ENCODE measurements at regions not wholly inside any gene's neighbourhood (a gene's known extent, or its start where the extent isn't known, plus 50 kb on each side); places are given as distances from the start of the nearest gene placed in this dataset.

DNA sequence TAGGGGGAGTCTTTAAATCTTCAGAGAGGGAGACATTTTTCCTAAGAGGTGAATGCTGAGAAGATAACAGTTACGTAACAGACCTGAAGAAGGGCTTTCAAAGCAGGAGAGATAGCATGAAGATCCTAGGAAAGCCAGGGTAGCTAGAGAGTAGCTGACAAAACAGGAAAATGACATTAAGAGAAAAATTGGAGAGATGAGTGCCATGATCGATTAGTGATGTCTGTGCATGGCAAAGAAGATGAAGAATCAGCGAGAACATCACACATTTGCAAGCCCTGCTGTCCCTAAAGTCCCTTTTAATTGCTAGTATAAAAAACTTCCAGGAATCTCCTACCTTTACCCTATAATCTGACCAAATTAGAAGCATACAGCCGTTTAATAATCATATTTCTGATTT lies 116.9 kb upstream of the PAX6 start:
- no peak for DNase-seq (ENCODE audit: low spot score)
- Mint-ChIP-seq H3K4me1 (ENCODE audit: unreplicated experiment) (no peaks in the 10 kb centered on the region), H3K4me3 (ENCODE audit: unreplicated experiment) (no peak overlapping the region), H3K27me3 (ENCODE audit: unreplicated experiment) (no peaks in the 10 kb centered on the region), H3K36me3 (ENCODE audit: low read depth, unreplicated experiment) (no peaks in the 10 kb centered on the region), H3K27ac (ENCODE audit: unreplicated experiment) (no peak overlapping the region), H3K9me3 (ENCODE audit: unreplicated experiment) (no peaks in the 10 kb centered on the region)
- TF ChIP-seq, protein P1, sequence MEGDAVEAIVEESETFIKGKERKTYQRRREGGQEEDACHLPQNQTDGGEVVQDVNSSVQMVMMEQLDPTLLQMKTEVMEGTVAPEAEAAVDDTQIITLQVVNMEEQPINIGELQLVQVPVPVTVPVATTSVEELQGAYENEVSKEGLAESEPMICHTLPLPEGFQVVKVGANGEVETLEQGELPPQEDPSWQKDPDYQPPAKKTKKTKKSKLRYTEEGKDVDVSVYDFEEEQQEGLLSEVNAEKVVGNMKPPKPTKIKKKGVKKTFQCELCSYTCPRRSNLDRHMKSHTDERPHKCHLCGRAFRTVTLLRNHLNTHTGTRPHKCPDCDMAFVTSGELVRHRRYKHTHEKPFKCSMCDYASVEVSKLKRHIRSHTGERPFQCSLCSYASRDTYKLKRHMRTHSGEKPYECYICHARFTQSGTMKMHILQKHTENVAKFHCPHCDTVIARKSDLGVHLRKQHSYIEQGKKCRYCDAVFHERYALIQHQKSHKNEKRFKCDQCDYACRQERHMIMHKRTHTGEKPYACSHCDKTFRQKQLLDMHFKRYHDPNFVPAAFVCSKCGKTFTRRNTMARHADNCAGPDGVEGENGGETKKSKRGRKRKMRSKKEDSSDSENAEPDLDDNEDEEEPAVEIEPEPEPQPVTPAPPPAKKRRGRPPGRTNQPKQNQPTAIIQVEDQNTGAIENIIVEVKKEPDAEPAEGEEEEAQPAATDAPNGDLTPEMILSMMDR (IDR thresholded peaks at IDR 0.05; ENCODE audit: unreplicated experiment): no peak

DNA sequence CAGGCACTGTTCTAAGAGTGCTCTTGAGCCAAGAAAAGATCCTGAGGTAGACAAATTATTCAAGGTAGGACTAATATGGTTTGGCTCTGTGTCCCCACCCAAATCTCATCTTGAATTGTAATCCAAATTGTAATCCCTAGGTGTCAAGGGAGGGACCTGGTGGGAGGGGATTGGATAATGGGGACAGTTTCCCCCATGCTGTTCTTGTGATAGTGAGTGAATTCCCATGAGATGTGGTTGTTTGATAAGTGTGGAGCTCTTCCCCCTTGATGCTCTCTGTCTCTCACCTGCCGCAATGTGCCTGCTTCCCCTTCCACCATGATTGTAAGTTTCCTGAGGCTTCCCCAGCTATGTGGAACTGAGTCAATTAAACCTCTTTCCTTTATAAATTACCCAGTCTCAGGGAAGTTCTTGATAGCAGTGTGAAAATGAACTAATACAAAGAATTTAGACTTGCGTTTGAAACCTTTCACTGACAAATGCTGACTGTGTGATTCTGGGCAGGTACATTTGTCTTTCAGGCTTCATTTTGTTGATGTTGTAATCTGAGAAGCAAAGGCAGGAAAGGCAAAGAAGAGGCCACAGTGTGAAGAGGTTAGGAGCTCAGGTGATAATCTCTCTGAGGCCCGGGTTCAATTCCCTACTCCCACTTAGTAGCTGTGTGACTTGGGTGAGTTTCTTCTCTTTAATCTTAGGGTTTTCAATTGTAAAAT lies 115.8 kb upstream of the PAX6 start:
- Mint-ChIP-seq H3K9me3 (ENCODE audit: unreplicated experiment) (no peaks in the 10 kb centered on the region), H3K36me3 (ENCODE audit: low read depth, unreplicated experiment) (no peaks in the 10 kb centered on the region), H3K27ac (ENCODE audit: unreplicated experiment) (no peak overlapping the region), H3K4me3 (ENCODE audit: unreplicated experiment) (no peak overlapping the region), H3K4me1 (ENCODE audit: unreplicated experiment) (no peaks in the 10 kb centered on the region), H3K27me3 (ENCODE audit: unreplicated experiment) (no peaks in the 10 kb centered on the region)
- TF ChIP-seq, protein P1 (IDR thresholded peaks at IDR 0.05; ENCODE audit: unreplicated experiment): no peak
- no peak for DNase-seq (ENCODE audit: low spot score)

GRCh38 chr11:31926106-31926505 lies 115.0 kb upstream of the PAX6 start:
- no peak for DNase-seq (ENCODE audit: low spot score)
- TF ChIP-seq, protein P1 (IDR thresholded peaks at IDR 0.05; ENCODE audit: unreplicated experiment): no peak
- Mint-ChIP-seq H3K27ac (ENCODE audit: unreplicated experiment) (no peak overlapping the region), H3K9me3 (ENCODE audit: unreplicated experiment) (no peaks in the 10 kb centered on the region), H3K36me3 (ENCODE audit: low read depth, unreplicated experiment) (no peaks in the 10 kb centered on the region), H3K4me1 (ENCODE audit: unreplicated experiment) (no peaks in the 10 kb centered on the region), H3K4me3 (ENCODE audit: unreplicated experiment) (no peak overlapping the region), H3K27me3 (ENCODE audit: unreplicated experiment) (no peaks in the 10 kb centered on the region)

DNA sequence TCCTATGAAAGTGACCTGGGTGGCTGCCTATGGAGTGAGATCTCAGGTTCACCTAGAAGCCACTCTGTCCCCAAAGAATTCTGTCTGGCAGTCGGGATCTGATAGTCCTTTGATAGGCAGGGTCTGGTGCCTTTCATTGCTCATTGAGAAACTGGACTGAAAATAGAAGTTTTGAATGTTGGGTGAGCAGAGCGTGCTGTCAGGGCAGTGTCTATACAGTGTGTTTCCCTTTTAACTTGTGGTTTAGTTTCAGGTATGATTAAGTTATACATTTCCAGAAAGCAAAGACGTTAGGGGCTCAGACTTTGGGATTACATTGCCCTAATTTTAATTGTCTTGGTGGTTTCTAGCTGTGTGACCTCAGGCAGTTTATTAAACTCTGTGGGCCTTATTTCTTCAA lies 111.3 kb upstream of the PAX6 start:
- no peaks in the 10 kb centered on the region for H3K9me3 Mint-ChIP-seq (ENCODE audit: unreplicated experiment)
- no peaks in the 10 kb centered on the region for H3K27me3 Mint-ChIP-seq (ENCODE audit: unreplicated experiment)
- no peak overlapping the region for H3K4me3 Mint-ChIP-seq (ENCODE audit: unreplicated experiment)
- no peak overlapping the region for H3K27ac Mint-ChIP-seq (ENCODE audit: unreplicated experiment)
- TF ChIP-seq, protein P1 (IDR thresholded peaks at IDR 0.05; ENCODE audit: unreplicated experiment): no peak
- peaks cover 2% of the 10 kb centered on the region for H3K4me1 Mint-ChIP-seq (ENCODE audit: unreplicated experiment)
- DNase-seq (ENCODE audit: low spot score): no peak
- H3K36me3 Mint-ChIP-seq (ENCODE audit: low read depth, unreplicated experiment): no peaks in the 10 kb centered on the region

DNA sequence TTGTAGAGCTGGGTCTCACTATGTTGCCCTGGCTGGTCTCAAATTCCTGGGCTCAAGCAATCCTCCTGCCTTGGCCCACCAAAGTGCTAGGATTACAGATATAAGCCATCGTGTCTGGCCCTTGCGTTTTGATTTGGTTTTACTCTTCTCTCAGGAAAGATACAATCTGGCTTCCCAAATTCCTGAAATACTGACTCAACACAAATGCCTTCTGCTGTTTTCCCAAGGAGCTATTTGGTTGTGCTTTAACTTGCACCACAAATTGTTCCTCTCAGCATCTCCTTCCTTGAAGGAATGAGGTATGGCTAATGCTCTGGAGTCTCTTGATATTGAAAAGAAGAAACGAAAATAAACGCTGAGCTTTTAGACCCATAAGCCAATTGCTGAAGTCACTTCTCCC lies 110.0 kb upstream of the PAX6 start:
- Mint-ChIP-seq H3K27me3 (ENCODE audit: unreplicated experiment) (no peaks in the 10 kb centered on the region), H3K27ac (ENCODE audit: unreplicated experiment) (no peak overlapping the region), H3K36me3 (ENCODE audit: low read depth, unreplicated experiment) (no peaks in the 10 kb centered on the region), H3K9me3 (ENCODE audit: unreplicated experiment) (no peaks in the 10 kb centered on the region), H3K4me1 (ENCODE audit: unreplicated experiment) (peaks cover 2% of the 10 kb centered on the region), H3K4me3 (ENCODE audit: unreplicated experiment) (no peak overlapping the region)
- DNase-seq (ENCODE audit: low spot score): no peak
- TF ChIP-seq, protein P1 (IDR thresholded peaks at IDR 0.05; ENCODE audit: unreplicated experiment): no peak

All from endothelial cell (in vitro differentiated cells).